Dendritic cell treated with granulocyte-macrophage colony-stimulating factor and Interleukin-4, amounts not matched to agents 40 ng/mL and 50 ng/mL, for 4 days (primary cell): ENCODE measurements at regions not wholly inside any gene's neighbourhood (a gene's known extent, or its start where the extent isn't known, plus 50 kb on each side); places are given as distances from the start of the nearest gene placed in this dataset.
"Not testable (repeated sequence)": the region's sequence is repeated elsewhere in the genome, so short reads cannot be mapped to it uniquely, and the experiment has no call there.

Experiments used
- H3K27ac Mint-ChIP-seq: one replicate; pipeline ENCODE4 v1.8.0; 2022; ENCODE audit warnings: mild to moderate bottlenecking, mixed read lengths
- H3K27me3 Mint-ChIP-seq: one replicate; pipeline ENCODE4 v1.8.0; 2022; ENCODE audit warnings: mild to moderate bottlenecking, mixed read lengths
- H3K36me3 Mint-ChIP-seq: one replicate; pipeline ENCODE4 v1.8.0; 2022; ENCODE audit warnings: low read depth, mixed read lengths
- H3K4me1 Mint-ChIP-seq: one replicate; pipeline ENCODE4 v1.8.0; 2022; ENCODE audit warnings: low read depth, mixed read lengths
- H3K4me3 Mint-ChIP-seq: one replicate; pipeline ENCODE4 v1.8.0; 2022; ENCODE audit warnings: mild to moderate bottlenecking, moderate library complexity, mixed read lengths
- H3K9me3 Mint-ChIP-seq: one replicate; pipeline ENCODE4 v1.8.0; 2022; ENCODE audit warnings: mixed read lengths
- intact Hi-C: fragments of 100-400 bp; cut with micrococcal nuclease; formaldehyde crosslinking; loops from one replicate; pipeline ENCODE4 v1.15.0; 2022

- Mint-ChIP-seq H3K27ac (no peak overlapping the region), H3K36me3 (no peaks in the 10 kb centered on the region), H3K9me3 (no peaks in the 10 kb centered on the region), H3K4me1 (no peaks in the 10 kb centered on the region), H3K27me3 (peaks cover 52% of the 10 kb centered on the region), H3K4me3 (no peak overlapping the region)
- intact Hi-C loops, result no loop called here
Measured at GRCh38 chr5:142408981-142409481, 84.2 kb upstream of the SPRY4 start.

DNA sequence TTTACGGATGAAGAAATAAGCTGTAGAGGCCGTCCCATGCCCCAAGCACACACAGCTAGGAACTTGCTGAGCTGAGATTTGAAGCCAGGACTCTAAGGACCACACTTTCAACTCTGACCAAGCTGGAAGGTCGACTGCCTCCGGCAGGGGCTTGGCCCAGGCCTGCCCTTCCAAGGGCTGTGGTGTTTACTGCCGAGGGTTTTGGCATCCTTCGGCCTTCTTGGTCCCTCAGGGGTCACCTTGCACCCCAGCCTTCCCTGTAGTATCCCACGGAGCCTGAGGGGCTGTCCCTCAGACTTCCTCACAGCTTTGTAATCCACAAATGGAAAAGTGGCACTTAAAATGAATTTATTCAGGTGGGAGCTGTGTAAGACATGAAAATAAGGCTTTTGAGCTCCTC, 83.7 kb upstream of the SPRY4 start:
- Mint-ChIP-seq H3K4me3 (no peak overlapping the region), H3K9me3 (no peaks in the 10 kb centered on the region), H3K4me1 (no peaks in the 10 kb centered on the region), H3K36me3 (no peaks in the 10 kb centered on the region), H3K27ac (no peak overlapping the region), H3K27me3 (peaks cover 53% of the 10 kb centered on the region)
- intact Hi-C loops, result no loop called here

DNA sequence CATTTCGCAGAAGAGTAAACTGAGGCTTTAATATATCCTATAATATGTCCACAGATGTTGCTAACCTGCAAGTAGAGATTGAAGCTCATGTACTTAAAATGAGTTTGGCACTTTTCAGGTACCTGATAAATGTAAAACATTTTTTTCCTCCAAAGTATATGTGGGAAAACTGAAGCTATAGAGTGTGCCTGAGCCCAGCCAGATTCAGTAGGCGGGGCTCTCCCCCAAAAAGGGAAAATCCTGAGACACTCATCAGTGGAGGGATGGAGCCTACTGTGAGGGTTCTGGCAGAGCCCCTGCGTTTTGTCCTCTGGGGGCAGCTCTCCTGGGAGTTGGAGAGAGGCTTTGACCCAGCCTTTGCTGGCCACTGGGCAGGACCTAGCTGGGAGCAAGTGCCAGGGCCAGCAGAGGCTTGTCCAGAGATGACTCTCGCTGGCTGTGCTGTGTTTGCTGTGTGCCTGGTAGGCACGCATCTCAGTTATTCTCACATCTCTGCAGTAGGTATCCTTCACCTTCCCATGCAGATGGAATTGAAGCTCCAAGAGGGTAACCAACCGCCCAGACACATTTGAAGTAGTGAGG, 81.1 kb upstream of the SPRY4 start:
- Mint-ChIP-seq H3K9me3 (no peaks in the 10 kb centered on the region), H3K36me3 (no peaks in the 10 kb centered on the region), H3K27me3 (peaks cover 46% of the 10 kb centered on the region), H3K4me3 (no peak overlapping the region), H3K27ac (no peak overlapping the region), H3K4me1 (peaks cover 13% of the 10 kb centered on the region)
- intact Hi-C loops, result no loop called here

DNA sequence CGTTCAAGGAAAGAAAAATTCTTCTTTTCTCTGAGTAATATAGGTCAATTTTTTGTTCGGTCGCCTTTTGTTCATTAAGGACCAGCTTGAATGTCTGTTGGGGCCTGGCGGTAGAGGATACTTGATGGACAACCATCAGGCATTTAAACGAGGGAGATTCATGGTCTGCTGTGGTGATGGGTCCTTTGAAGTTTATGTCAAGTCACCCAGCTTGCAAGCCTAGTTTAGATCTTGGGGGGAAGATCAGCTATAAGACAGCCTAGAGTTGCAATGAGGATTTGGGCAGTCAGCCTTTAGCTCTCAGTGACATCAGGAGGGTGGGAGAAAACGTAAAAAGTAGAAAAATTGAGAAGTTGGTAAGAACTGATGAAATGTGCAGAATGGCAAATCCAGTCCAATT, 80.2 kb upstream of the SPRY4 start:
- H3K4me3 Mint-ChIP-seq, result no peak overlapping the region
- H3K27ac Mint-ChIP-seq, result no peak overlapping the region

GRCh38 chr5:142404046-142404477, 79.2 kb upstream of the SPRY4 start:
- Mint-ChIP-seq H3K9me3 (no peaks in the 10 kb centered on the region), H3K36me3 (no peaks in the 10 kb centered on the region), H3K4me3 (no peak overlapping the region), H3K27ac (no peak overlapping the region), H3K4me1 (peaks cover 28% of the 10 kb centered on the region), H3K27me3 (peaks cover 56% of the 10 kb centered on the region)
- intact Hi-C loops, result no loop called here

More for the DNA sequence above, 80.2 kb upstream of the SPRY4 start:
- Mint-ChIP-seq H3K27me3 (peaks cover 53% of the 10 kb centered on the region), H3K4me1 (peaks cover 22% of the 10 kb centered on the region), H3K9me3 (no peaks in the 10 kb centered on the region), H3K36me3 (no peaks in the 10 kb centered on the region)
- intact Hi-C loops, result no loop called here

GRCh38 chr5:142403583-142403982, 78.8 kb upstream of the SPRY4 start:
- intact Hi-C loops, result no loop called here
- Mint-ChIP-seq H3K4me1 (peaks cover 31% of the 10 kb centered on the region), H3K36me3 (no peaks in the 10 kb centered on the region), H3K4me3 (no peak overlapping the region), H3K27me3 (peaks cover 55% of the 10 kb centered on the region), H3K27ac (no peak overlapping the region), H3K9me3 (no peaks in the 10 kb centered on the region)

- no peak overlapping the region for H3K4me3 Mint-ChIP-seq
- intact Hi-C loops, result no loop called here
- no peaks in the 10 kb centered on the region for H3K9me3 Mint-ChIP-seq
- peaks cover 34% of the 10 kb centered on the region for H3K4me1 Mint-ChIP-seq
- peaks cover 54% of the 10 kb centered on the region for H3K27me3 Mint-ChIP-seq
- no peaks in the 10 kb centered on the region for H3K36me3 Mint-ChIP-seq
- no peak overlapping the region for H3K27ac Mint-ChIP-seq
Measured at GRCh38 chr5:142402752-142403318, 78.0 kb upstream of the SPRY4 start.

DNA sequence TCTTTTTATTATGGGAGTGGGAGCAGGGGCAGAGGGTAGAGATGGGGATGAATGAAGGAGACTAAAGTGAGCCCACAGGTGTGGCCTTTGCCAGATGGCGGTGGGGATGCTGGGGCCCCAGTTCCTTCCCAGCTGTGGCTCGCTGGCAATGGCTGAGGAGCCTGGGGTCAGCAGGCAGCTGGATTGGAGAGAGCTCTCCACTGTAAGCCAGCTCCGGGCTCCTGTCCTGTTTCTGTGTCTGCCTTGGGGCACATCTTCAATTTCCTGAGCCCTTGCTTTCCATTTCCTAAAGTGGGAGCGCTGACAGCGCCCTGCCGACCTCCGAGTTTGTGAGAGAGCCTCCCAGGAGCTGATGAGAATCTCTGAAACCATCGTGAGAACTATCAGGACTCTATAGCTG, 75.6 kb upstream of the SPRY4 start:
- peak overlapping the region; percentile 14 for H3K27ac Mint-ChIP-seq
- intact Hi-C loops, result no loop called here

GRCh38 chr5:142399891-142400290, 75.1 kb upstream of the SPRY4 start:
- H3K27ac Mint-ChIP-seq, result peak overlapping the region; percentile 14
- H3K36me3 Mint-ChIP-seq, result peaks cover 6% of the 10 kb centered on the region
- intact Hi-C loops, result no loop called here
- H3K4me3 Mint-ChIP-seq, result no peak overlapping the region
- peaks cover 54% of the 10 kb centered on the region for H3K4me1 Mint-ChIP-seq
- peaks cover 58% of the 10 kb centered on the region for H3K27me3 Mint-ChIP-seq
- H3K9me3 Mint-ChIP-seq, result peaks cover 25% of the 10 kb centered on the region

More for the DNA sequence above, 75.6 kb upstream of the SPRY4 start:
- Mint-ChIP-seq H3K4me1 (peaks cover 53% of the 10 kb centered on the region), H3K4me3 (no peak overlapping the region), H3K36me3 (peaks cover 6% of the 10 kb centered on the region), H3K9me3 (peaks cover 24% of the 10 kb centered on the region), H3K27me3 (peaks cover 61% of the 10 kb centered on the region)

DNA sequence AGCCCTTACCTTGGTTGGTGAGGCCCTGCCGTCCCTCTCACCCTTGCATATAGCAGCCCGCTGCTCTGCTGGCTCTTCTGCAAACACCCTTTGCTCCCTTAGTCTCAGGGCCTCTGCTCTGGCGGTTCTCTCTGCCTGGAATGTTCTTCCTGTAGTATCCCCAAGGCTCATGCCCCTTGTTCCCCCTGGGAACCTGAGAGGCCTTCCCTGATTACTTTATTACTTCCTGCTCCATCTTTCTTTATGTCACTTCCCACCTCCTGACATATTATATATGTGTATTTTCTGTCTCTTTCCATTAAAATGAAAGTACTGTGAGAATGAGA, 73.9 kb upstream of the SPRY4 start:
- peaks cover 6% of the 10 kb centered on the region for H3K36me3 Mint-ChIP-seq
- H3K27me3 Mint-ChIP-seq, result peaks cover 50% of the 10 kb centered on the region
- H3K9me3 Mint-ChIP-seq, result peaks cover 25% of the 10 kb centered on the region
- H3K27ac Mint-ChIP-seq, result no peak overlapping the region
- peaks cover 54% of the 10 kb centered on the region for H3K4me1 Mint-ChIP-seq
- no peak overlapping the region for H3K4me3 Mint-ChIP-seq
- intact Hi-C loops, result no loop called here

DNA sequence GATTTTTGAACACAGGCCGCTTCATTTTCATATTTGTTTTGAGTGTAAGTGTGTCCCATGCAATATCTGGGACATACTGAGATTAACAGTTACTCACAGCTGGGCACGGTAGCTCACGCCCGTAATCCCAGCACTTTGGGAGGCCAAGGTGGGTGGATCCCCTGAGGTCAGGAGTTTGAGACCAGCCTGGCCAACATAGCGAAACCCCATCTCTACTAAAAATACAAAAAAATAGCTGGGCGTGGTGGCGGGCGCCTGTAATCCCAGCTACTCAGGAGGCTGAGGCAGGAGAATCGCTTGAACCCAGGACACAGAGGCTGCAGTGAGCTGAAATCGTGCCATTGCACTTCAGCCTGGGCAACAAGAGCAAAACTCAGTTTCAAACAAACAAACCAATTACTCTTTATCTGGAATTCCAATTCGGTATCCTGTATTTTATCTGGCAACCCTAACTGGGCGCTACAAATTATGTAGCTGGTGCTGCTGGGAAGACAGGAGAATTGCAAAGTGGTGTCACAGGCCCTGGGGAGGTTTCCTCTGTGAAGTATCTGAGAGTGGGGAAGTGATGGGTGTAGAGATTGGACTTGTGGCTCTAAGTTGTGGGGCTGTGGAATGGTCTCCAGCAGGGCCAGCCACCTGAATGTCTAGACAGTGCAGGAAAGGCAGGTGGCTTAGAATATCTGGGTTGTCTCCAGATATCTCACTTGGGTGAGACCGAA, 73.3 kb upstream of the SPRY4 start:
- H3K36me3 Mint-ChIP-seq, intact Hi-C loops, H3K27ac Mint-ChIP-seq, H3K4me3 Mint-ChIP-seq: not testable (repeated sequence)
- peaks cover 25% of the 10 kb centered on the region for H3K9me3 Mint-ChIP-seq
- peaks cover 54% of the 10 kb centered on the region for H3K27me3 Mint-ChIP-seq
- peaks cover 54% of the 10 kb centered on the region for H3K4me1 Mint-ChIP-seq

DNA sequence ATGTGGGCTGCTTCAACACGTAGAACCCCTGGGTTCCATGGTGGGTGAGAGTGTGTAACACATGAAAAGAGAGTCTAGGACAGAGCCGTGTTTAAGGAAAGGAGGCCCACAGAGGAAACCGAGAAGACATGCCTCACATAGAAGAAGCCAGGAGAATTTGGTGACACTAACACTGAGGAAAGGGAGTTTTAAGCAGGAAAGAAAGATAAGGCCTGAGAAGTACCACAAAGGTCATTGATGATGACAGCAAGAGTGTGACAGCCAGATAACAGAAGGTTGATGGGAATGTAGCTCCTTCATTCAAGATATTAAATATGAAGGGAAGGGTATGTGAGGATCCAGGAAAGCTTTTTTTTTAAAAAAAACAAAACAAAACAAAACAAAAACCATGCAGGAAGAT, 72.4 kb upstream of the SPRY4 start:
- peaks cover 25% of the 10 kb centered on the region for H3K9me3 Mint-ChIP-seq
- peaks cover 56% of the 10 kb centered on the region for H3K27me3 Mint-ChIP-seq
- no peak overlapping the region for H3K27ac Mint-ChIP-seq
- intact Hi-C loops, result no loop called here
- peaks cover 48% of the 10 kb centered on the region for H3K4me1 Mint-ChIP-seq
- H3K36me3 Mint-ChIP-seq, result peaks cover 6% of the 10 kb centered on the region
- no peak overlapping the region for H3K4me3 Mint-ChIP-seq

DNA sequence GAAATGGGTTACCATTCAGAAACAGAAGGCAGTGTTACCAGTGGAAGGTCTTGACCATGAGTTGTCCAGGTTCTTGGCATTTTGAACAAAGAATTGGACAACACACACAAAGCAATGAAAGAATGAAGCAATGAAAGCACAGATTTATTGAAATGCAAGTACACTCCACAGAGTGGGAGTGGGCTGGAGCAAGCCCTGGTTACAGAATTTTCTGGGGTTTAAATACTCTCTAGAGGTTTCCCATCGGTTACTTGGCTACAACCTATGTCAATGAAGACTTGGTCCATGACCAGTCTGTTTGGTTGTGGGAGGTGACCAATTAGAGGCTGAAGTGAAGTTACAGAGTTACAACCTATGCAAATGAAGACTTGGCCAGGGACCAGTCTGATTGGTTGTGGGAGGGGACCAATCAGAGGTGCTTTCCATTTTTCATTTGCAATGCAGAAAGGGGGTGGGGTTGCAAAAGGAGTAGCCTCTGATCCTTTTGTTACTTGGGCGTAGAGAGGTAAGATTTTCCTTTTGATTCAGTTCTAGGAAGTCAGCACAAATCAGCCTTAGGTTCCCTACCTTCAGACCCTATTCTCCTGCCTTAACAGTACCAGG, 71.7 kb upstream of the SPRY4 start:
- Mint-ChIP-seq H3K27ac (no peak overlapping the region), H3K4me3 (no peak overlapping the region), H3K27me3 (peaks cover 60% of the 10 kb centered on the region), H3K9me3 (peaks cover 25% of the 10 kb centered on the region), H3K4me1 (peaks cover 48% of the 10 kb centered on the region), H3K36me3 (peaks cover 6% of the 10 kb centered on the region)
- intact Hi-C loops, result no loop called here

- Mint-ChIP-seq H3K9me3 (peaks cover 25% of the 10 kb centered on the region), H3K36me3 (peaks cover 6% of the 10 kb centered on the region), H3K4me3 (no peak overlapping the region), H3K27ac (no peak overlapping the region), H3K4me1 (peaks cover 48% of the 10 kb centered on the region), H3K27me3 (peaks cover 65% of the 10 kb centered on the region)
- intact Hi-C loops, result no loop called here
Measured at GRCh38 chr5:142395334-142395733, 70.5 kb upstream of the SPRY4 start.
